A673 (cell line): ENCODE measurements at regions not wholly inside any gene's neighbourhood (a gene's known extent, or its start where the extent isn't known, plus 50 kb on each side); places are given as distances from the start of the nearest gene placed in this dataset.

ENCODE experiments used
- EZH2 ChIP-seq: fragments of 200-600 bp; sonication (generic); IDR thresholded peaks from 2 replicates; pipeline ENCODE4 v1.6.1; 2017; ENCODE audit warnings: borderline replicate concordance, low read depth, mild to moderate bottlenecking, mixed read lengths, antibody characterized with exemption, low read length; ENCODE audit not compliant: poor library complexity, severe bottlenecking
- TF ChIP-seq, protein P1 (sequence below): fragments of 300-800, 200-600 bp; sonication (generic); conservative IDR thresholded peaks from 2 replicates; pipeline ENCODE4 v1.5.1; 2017; ENCODE audit warnings: low read depth, mild to moderate bottlenecking, antibody characterized with exemption, low read length, moderate library complexity, mixed read lengths

DNA sequence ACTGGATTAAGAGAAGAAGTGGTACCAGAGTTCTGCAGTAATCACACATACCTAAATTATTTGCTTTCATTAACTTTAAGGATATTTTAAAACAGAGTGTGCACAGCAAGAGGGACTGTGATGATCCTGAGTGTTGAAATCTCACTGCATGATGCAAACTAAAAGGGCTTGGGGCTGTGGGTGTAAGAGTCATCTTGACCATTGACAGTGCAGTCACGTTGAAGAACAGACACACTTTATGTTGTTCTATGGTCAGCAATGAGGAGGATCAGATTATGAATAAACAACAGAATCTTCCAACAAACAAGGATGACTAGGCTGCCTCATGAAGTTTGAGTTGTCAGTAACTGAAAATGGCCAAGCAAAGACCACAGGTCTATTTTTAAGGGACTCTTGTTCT, 87.2 kb upstream of the GALNT5 start:
- TF ChIP-seq, protein P1, sequence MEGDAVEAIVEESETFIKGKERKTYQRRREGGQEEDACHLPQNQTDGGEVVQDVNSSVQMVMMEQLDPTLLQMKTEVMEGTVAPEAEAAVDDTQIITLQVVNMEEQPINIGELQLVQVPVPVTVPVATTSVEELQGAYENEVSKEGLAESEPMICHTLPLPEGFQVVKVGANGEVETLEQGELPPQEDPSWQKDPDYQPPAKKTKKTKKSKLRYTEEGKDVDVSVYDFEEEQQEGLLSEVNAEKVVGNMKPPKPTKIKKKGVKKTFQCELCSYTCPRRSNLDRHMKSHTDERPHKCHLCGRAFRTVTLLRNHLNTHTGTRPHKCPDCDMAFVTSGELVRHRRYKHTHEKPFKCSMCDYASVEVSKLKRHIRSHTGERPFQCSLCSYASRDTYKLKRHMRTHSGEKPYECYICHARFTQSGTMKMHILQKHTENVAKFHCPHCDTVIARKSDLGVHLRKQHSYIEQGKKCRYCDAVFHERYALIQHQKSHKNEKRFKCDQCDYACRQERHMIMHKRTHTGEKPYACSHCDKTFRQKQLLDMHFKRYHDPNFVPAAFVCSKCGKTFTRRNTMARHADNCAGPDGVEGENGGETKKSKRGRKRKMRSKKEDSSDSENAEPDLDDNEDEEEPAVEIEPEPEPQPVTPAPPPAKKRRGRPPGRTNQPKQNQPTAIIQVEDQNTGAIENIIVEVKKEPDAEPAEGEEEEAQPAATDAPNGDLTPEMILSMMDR = no peak
- no peak for TF ChIP-seq EZH2
